Suprapubic skin (tissue), 4 donors: ENCODE measurements at regions not wholly inside any gene's neighbourhood (a gene's known extent, or its start where the extent isn't known, plus 50 kb on each side); places are given as distances from the start of the nearest gene placed in this dataset.

ENCODE experiments used
- POLR2A ChIP-seq, 2 donors: fragments of 450-650 bp; IDR thresholded peaks; one replicate each; pipeline ENCODE4 v1.6.1; 2017; ENCODE audit warnings: antibody characterized with exemption in 2 of 2, mild to moderate bottlenecking in 2 of 2, moderate library complexity in 2 of 2
- POLR2AphosphoS5 ChIP-seq, 3 donors: sonication (generic); formaldehyde crosslinking; IDR thresholded peaks; one replicate each; pipeline ENCODE4 v1.6.1; 2017; ENCODE audit warnings: antibody characterized with exemption in 3 of 3
- TF ChIP-seq, protein P1 (sequence below), 2 donors: fragments of 200-600 bp in 1 of 2; fragments of 450-650 bp in 1 of 2; sonication (generic) in 1 of 2; IDR thresholded peaks; one replicate each; pipeline ENCODE4 v1.5.1; 2016 to 2019; ENCODE audit warnings: antibody characterized with exemption in 2 of 2, mild to moderate bottlenecking in 1 of 2, moderate library complexity in 1 of 2

DNA sequence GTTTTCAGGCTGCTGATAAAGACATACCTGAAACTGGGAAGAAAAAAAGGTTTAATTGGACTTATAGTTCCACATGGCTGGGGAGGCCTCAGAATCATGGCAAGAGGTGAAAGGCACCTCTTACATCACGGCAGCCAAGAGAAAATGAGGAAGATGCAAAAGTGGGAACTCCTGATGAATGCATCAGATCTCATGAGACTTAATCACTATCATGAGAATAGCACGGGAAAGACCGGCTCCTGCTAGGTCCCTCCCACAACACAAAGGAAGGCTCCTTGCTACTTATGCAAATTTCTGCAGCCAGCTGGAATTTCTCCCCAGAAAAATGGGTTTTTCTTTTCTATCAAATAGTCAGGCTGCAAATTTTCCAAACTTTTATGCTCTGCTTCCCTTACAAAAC lies 174.1 kb upstream of the RMST start:
- TF ChIP-seq POLR2A (IDR thresholded peaks at IDR 0.05) (no peak), POLR2AphosphoS5 (IDR thresholded peaks at IDR 0.05) (no peak)
- TF ChIP-seq, protein P1, sequence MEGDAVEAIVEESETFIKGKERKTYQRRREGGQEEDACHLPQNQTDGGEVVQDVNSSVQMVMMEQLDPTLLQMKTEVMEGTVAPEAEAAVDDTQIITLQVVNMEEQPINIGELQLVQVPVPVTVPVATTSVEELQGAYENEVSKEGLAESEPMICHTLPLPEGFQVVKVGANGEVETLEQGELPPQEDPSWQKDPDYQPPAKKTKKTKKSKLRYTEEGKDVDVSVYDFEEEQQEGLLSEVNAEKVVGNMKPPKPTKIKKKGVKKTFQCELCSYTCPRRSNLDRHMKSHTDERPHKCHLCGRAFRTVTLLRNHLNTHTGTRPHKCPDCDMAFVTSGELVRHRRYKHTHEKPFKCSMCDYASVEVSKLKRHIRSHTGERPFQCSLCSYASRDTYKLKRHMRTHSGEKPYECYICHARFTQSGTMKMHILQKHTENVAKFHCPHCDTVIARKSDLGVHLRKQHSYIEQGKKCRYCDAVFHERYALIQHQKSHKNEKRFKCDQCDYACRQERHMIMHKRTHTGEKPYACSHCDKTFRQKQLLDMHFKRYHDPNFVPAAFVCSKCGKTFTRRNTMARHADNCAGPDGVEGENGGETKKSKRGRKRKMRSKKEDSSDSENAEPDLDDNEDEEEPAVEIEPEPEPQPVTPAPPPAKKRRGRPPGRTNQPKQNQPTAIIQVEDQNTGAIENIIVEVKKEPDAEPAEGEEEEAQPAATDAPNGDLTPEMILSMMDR (IDR thresholded peaks at IDR 0.05), result no peak
